ENCODE measurements at regions not wholly inside any gene's neighbourhood (a gene's known extent, or its start where the extent isn't known, plus 50 kb on each side); places are given as distances from the start of the nearest gene placed in this dataset.

- DNase-seq (ENCODE audit: low read depth in 2 of 3, low spot score in 2 of 3): no peak
Observed at GRCh38 chr15:29458361-29458760, 188.7 kb upstream of the NSMCE3 start.

GRCh38 chr15:29457729-29458128 lies 188.1 kb upstream of the NSMCE3 start:
- no peak for DNase-seq (ENCODE audit: low read depth in 2 of 3, low spot score in 2 of 3)

- DNase-seq (ENCODE audit: low read depth in 2 of 3, low spot score in 2 of 3): no peak
Observed at GRCh38 chr15:29456964-29457363, 187.3 kb upstream of the NSMCE3 start.

- DNase-seq (ENCODE audit: low read depth in 2 of 3, low spot score in 2 of 3): no peak
Observed at GRCh38 chr15:29456255-29456654, 186.6 kb upstream of the NSMCE3 start.

GRCh38 chr15:29455530-29455929 lies 185.9 kb upstream of the NSMCE3 start:
- DNase-seq (ENCODE audit: low read depth in 2 of 3, low spot score in 2 of 3): no peak

- DNase-seq (ENCODE audit: low read depth in 2 of 3, low spot score in 2 of 3): no peak
Observed at GRCh38 chr15:29455055-29455454, 185.4 kb upstream of the NSMCE3 start.

- no peak for DNase-seq (ENCODE audit: low read depth in 2 of 3, low spot score in 2 of 3)
Observed at GRCh38 chr15:29454506-29454905, 184.9 kb upstream of the NSMCE3 start.

- no peak for DNase-seq (ENCODE audit: low read depth in 2 of 3, low spot score in 2 of 3)
Observed at GRCh38 chr15:29452881-29453731, 183.5 kb upstream of the NSMCE3 start.

GRCh38 chr15:29451201-29451781 lies 181.7 kb upstream of the NSMCE3 start:
- DNase-seq (ENCODE audit: low read depth in 2 of 3, low spot score in 2 of 3): no peak

- DNase-seq (ENCODE audit: low read depth in 2 of 3, low spot score in 2 of 3): no peak
Observed at GRCh38 chr15:29449136-29449535, 179.5 kb upstream of the NSMCE3 start.

GRCh38 chr15:29448320-29448719 lies 178.7 kb upstream of the NSMCE3 start:
- DNase-seq (ENCODE audit: low read depth in 2 of 3, low spot score in 2 of 3): no peak

- DNase-seq (ENCODE audit: low read depth in 2 of 3, low spot score in 2 of 3): no peak
Observed at GRCh38 chr15:29446480-29446879, 176.9 kb upstream of the NSMCE3 start.

- DNase-seq (ENCODE audit: low read depth in 2 of 3, low spot score in 2 of 3): no peak
Observed at GRCh38 chr15:29442532-29442931, 172.9 kb upstream of the NSMCE3 start.

- no peak for DNase-seq (ENCODE audit: low read depth in 2 of 3, low spot score in 2 of 3)
Observed at GRCh38 chr15:29440541-29440940, 170.9 kb upstream of the NSMCE3 start.

GRCh38 chr15:29438703-29439055 lies 169.1 kb upstream of the NSMCE3 start:
- no peak for DNase-seq (ENCODE audit: low read depth in 2 of 3, low spot score in 2 of 3)

- no peak for DNase-seq (ENCODE audit: low read depth in 2 of 3, low spot score in 2 of 3)
Observed at GRCh38 chr15:29437888-29438702, 168.5 kb upstream of the NSMCE3 start.

GRCh38 chr15:29435811-29436210 lies 166.2 kb upstream of the NSMCE3 start:
- no peak for DNase-seq (ENCODE audit: low read depth in 2 of 3, low spot score in 2 of 3)

- no peak for DNase-seq (ENCODE audit: low read depth in 2 of 3, low spot score in 2 of 3)
Observed at GRCh38 chr15:29434280-29434679, 164.7 kb upstream of the NSMCE3 start.

GRCh38 chr15:29433507-29434248 lies 164.1 kb upstream of the NSMCE3 start:
- no peak for DNase-seq (ENCODE audit: low read depth in 2 of 3, low spot score in 2 of 3)

- no peak for DNase-seq (ENCODE audit: low read depth in 2 of 3, low spot score in 2 of 3)
Observed at GRCh38 chr15:29433050-29433318, 163.4 kb upstream of the NSMCE3 start.
